ENCODE measurements at regions not wholly inside any gene's neighbourhood (a gene's known extent, or its start where the extent isn't known, plus 50 kb on each side); places are given as distances from the start of the nearest gene placed in this dataset.

DNA sequence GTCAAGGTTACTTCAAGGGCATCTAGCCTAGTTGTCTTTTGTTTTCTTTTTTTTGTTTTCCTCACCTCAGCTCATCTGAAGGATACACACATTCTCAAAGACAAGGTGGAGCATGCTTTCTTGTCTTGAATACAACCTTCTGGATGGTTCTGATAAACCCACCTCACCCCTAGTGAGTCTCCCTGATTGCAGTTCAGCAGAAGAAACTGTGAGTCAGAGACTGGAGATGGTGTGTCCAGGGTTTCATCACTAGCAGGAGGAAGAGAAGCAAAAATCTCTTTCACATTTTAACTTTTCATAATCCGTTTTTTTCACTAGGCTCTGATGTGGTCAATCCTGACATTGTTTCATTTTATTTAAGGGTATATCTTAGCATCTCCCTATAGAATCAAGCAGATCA lies 143.0 kb upstream of the NRBF2 start:
- no peak overlapping the region for H3K4me2 ChIP-seq (replicated peaks; ENCODE audit: low read depth, low read length, poor library complexity, severe bottlenecking)
- peaks cover 0 to 6% (median 0%) of the 10 kb centered on the region in 4 experiments for H3K27me3 ChIP-seq (replicated peaks in 1 of 4; ENCODE audit: control extremely low read depth in 1 of 4, control insufficient read depth in 3 of 4, insufficient read depth in 4 of 4, low read length in 3 of 4)
- H3K27ac ChIP-seq (ENCODE audit: low read length in 2 of 2) = no peak overlapping the region
- no peaks in the 10 kb centered on the region for H3K36me3 ChIP-seq (replicated peaks in 1 of 2; ENCODE audit: control extremely low read depth in 1 of 2, control insufficient read depth in 1 of 2, extremely low read depth in 1 of 2, insufficient read depth in 2 of 2, low read length in 1 of 2)
- no peaks in the 10 kb centered on the region for H3K79me2 ChIP-seq (ENCODE audit: control insufficient read depth, insufficient read depth, low read length)
- Mint-ChIP-seq H3K4me1 (peaks cover 8% of the 10 kb centered on the region), H3K27me3 (peaks cover 5% of the 10 kb centered on the region), H3K27ac (no peak overlapping the region), H3K9me3 (ENCODE audit: insufficient read depth) (no peaks in the 10 kb centered on the region), H3K4me3 (no peak overlapping the region)
- CTCF ChIA-PET = no interaction called here
- DNase-seq (no peak), ATAC-seq (ENCODE audit: low read depth) (no peak)
- H4K20me1 ChIP-seq (ENCODE audit: control insufficient read depth, insufficient read depth, low read length, poor library complexity, severe bottlenecking) = no peaks in the 10 kb centered on the region
- no peak overlapping the region for H3K9ac ChIP-seq (ENCODE audit: low read length)
- POLR2A ChIA-PET = no interaction called here
- intact Hi-C loops (cut with micrococcal nuclease) = no loop called here
- H3K9me3 ChIP-seq (ENCODE audit: control extremely low read depth in 1 of 3, control insufficient read depth in 2 of 3, insufficient read depth in 1 of 3, low read length in 2 of 3) = no peaks in the 10 kb centered on the region
- no peak for TF ChIP-seq CTCF (IDR thresholded peaks at IDR 0.05)
- no peak for TF ChIP-seq EZH2 (IDR thresholded peaks at IDR 0.05; ENCODE audit: borderline replicate concordance, insufficient read depth, low read depth, low read length, poor library complexity, severe bottlenecking)
- no peaks in the 10 kb centered on the region for H3K4me1 ChIP-seq (ENCODE audit: control insufficient read depth in 2 of 2, insufficient read depth in 2 of 2, low read length in 2 of 2)
- no CpG with 5 or more reads among the region's 1 CpG for WGBS (ENCODE audit: insufficient coverage)
- no peak overlapping the region for H3K4me3 ChIP-seq (ENCODE audit: control extremely low read depth in 1 of 5, extremely low read depth in 1 of 5, insufficient read depth in 1 of 5, low read depth in 2 of 5, low read length in 4 of 5)
- no peak overlapping the region for H2AFZ ChIP-seq (ENCODE audit: insufficient read depth, low read depth, low read length, poor library complexity, severe bottlenecking)

DNA sequence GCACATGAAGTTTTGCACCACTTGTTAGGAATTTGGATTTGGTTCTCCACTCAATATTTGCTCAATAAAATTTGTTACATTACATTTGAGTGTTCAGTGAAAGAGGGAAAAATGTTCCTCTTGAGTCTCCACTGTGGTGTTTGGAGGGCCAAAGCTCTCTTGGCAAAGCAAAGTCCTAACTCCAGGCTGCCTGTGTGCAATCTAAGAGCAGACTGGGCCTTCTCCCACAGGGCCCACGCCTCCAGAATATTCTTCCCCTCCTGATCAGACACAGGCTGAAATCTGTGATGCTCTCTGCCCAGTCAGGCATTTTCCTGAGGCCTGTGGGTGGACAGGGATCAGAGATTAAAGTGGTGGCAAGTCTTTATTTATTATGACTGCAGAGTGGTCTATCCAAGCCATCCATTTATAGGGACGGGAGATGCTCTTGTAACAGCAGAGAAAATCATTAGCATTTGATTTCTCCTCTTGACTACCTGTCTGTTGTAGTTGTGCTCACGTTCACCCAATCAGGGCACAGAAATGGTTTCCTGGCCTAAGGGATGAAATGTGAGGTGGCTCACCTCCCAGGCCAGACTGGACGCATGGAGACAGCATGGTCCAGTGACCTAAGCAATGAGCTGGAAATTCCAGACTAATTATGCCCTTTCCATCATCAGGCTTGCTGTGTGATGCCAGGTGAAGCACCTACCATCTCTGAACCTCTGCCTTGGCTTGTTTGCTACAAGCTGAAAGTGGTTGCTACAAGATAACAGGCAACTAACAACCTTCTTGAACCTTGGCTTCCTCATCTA lies 147.1 kb upstream of the NRBF2 start:
- CTCF ChIA-PET = no interaction called here
- H3K27me3 Mint-ChIP-seq = no peaks in the 10 kb centered on the region

More for the DNA sequence above, 147.1 kb upstream of the NRBF2 start:
- Histone ChIP-seq H3K9me3 (ENCODE audit: control extremely low read depth in 1 of 3, control insufficient read depth in 2 of 3, insufficient read depth in 1 of 3, low read length in 2 of 3) (peaks cover 0 to 1% (median 0%) of the 10 kb centered on the region in 3 donors), H2AFZ (ENCODE audit: insufficient read depth, low read depth, low read length, poor library complexity, severe bottlenecking) (no peak overlapping the region), H3K4me1 (ENCODE audit: control insufficient read depth in 2 of 2, insufficient read depth in 2 of 2, low read length in 2 of 2) (no peaks in the 10 kb centered on the region), H3K79me2 (ENCODE audit: control insufficient read depth, insufficient read depth, low read length) (no peaks in the 10 kb centered on the region), H3K27me3 (replicated peaks in 1 of 4; ENCODE audit: control extremely low read depth in 1 of 4, control insufficient read depth in 3 of 4, insufficient read depth in 4 of 4, low read length in 3 of 4) (peaks cover 0 to 9% (median 0%) of the 10 kb centered on the region in 4 experiments), H3K4me2 (replicated peaks; ENCODE audit: low read depth, low read length, poor library complexity, severe bottlenecking) (no peak overlapping the region), H3K9ac (ENCODE audit: low read length) (no peak overlapping the region), H4K20me1 (ENCODE audit: control insufficient read depth, insufficient read depth, low read length, poor library complexity, severe bottlenecking) (no peaks in the 10 kb centered on the region), H3K36me3 (replicated peaks in 1 of 2; ENCODE audit: control extremely low read depth in 1 of 2, control insufficient read depth in 1 of 2, extremely low read depth in 1 of 2, insufficient read depth in 2 of 2, low read length in 1 of 2) (no peaks in the 10 kb centered on the region), H3K4me3 (ENCODE audit: control extremely low read depth in 1 of 5, extremely low read depth in 1 of 5, insufficient read depth in 1 of 5, low read depth in 2 of 5, low read length in 4 of 5) (no peak overlapping the region), H3K27ac (ENCODE audit: low read length in 2 of 2) (no peak overlapping the region)
- Mint-ChIP-seq H3K9me3 (ENCODE audit: insufficient read depth) (no peaks in the 10 kb centered on the region), H3K4me1 (no peaks in the 10 kb centered on the region), H3K4me3 (no peak overlapping the region), H3K27ac (no peak overlapping the region)
- TF ChIP-seq EZH2 (IDR thresholded peaks at IDR 0.05; ENCODE audit: borderline replicate concordance, insufficient read depth, low read depth, low read length, poor library complexity, severe bottlenecking) (no peak), CTCF (IDR thresholded peaks at IDR 0.05) (no peak)
- no peak for DNase-seq
- WGBS (ENCODE audit: insufficient coverage) = 82% methylated on average over 3 of the region's 4 CpGs
- no peak for ATAC-seq (ENCODE audit: low read depth)
- intact Hi-C loops (cut with micrococcal nuclease) = no loop called here
- POLR2A ChIA-PET = no interaction called here

All from B cell (primary cell).